SK-N-MC (cell line): ENCODE measurements at regions not wholly inside any gene's neighbourhood (a gene's known extent, or its start where the extent isn't known, plus 50 kb on each side); places are given as distances from the start of the nearest gene placed in this dataset.

Source experiments
- EZH2 ChIP-seq: fragments of 200-600 bp; sonication (generic); IDR thresholded peaks from one replicate; pipeline ENCODE4 v1.6.1; 2017; ENCODE audit warnings: antibody characterized with exemption
- POLR2AphosphoS5 ChIP-seq: IDR thresholded peaks from 2 replicates; pipeline ENCODE4 v1.6.1; 2012; ENCODE audit warnings: mild to moderate bottlenecking, low read depth, low read length, borderline replicate concordance

DNA sequence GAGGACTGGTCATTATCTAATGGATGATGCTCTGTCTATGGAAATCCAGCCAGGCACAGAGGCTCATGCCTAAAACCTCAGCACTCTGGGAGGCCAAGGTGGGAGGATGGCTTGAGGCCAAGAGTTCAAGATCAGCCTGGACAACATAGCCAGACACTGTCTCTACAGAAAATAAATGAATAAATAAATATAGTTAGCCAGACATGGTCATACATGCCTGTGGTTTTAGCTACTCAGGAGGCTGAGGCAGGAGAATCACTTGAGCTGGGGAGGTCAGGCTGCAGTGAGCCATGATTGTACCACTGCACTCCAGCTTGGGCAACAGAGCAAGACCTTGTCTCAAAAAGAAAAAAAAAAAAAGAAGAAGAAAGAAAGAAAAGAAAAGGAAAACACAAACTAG lies 234.7 kb downstream of the TSHZ3 start:
- TF ChIP-seq POLR2AphosphoS5, result no peak
- TF ChIP-seq EZH2, result no peak
